Activated CD8-positive, alpha-beta T cell treated with anti-CD3 and anti-CD28 coated beads for 36 hours (primary cell): ENCODE measurements at regions not wholly inside any gene's neighbourhood (a gene's known extent, or its start where the extent isn't known, plus 50 kb on each side); places are given as distances from the start of the nearest gene placed in this dataset.

Experiments
- ATAC-seq: fragments of 200-7000 bp; cut with Tn5 transposase; one replicate; pipeline ENCODE4 v1.10.0; 2021; ENCODE audit warnings: mild to moderate bottlenecking, moderate library complexity
- CTCF ChIA-PET: fragments of 350-600 bp; sonication (Branson Sonifier 250); formaldehyde crosslinking; loops from one replicate; lab custom pipeline; 2021; ENCODE audit warnings: antibody characterized with exemption; lab: Charles Lee
- POLR2A ChIA-PET: fragments of 350-600 bp; sonication (Branson Sonifier 250); formaldehyde crosslinking; loops from one replicate; lab custom pipeline; 2021; ENCODE audit warnings: antibody characterized with exemption; lab: Charles Lee
- DNase-seq: peaks from one replicate; pipeline ENCODE4 v3.0.0-alpha.2; 2020
- H3K27ac Mint-ChIP-seq: one replicate; pipeline ENCODE4 v1.8.0; 2021; ENCODE audit warnings: mild to moderate bottlenecking, mixed read lengths
- H3K27me3 Mint-ChIP-seq: one replicate; pipeline ENCODE4 v1.8.0; 2021; ENCODE audit warnings: mixed read lengths
- H3K36me3 Mint-ChIP-seq: one replicate; pipeline ENCODE4 v1.8.0; 2021; ENCODE audit warnings: low read depth, mixed read lengths
- H3K4me1 Mint-ChIP-seq: one replicate; pipeline ENCODE4 v1.8.0; 2021; ENCODE audit warnings: low read depth, mixed read lengths
- H3K4me3 Mint-ChIP-seq: one replicate; pipeline ENCODE4 v1.8.0; 2021; ENCODE audit warnings: mild to moderate bottlenecking, moderate library complexity, mixed read lengths
- H3K9me3 Mint-ChIP-seq: one replicate; pipeline ENCODE4 v1.8.0; 2021; ENCODE audit warnings: mixed read lengths
- intact Hi-C: fragments of 100-400 bp; cut with micrococcal nuclease; formaldehyde crosslinking; loops from one replicate; pipeline ENCODE4 v1.10.0; 2022
- TF ChIP-seq, protein P1 (sequence below): fragments of 200-600 bp; IDR thresholded peaks from one replicate; pipeline ENCODE4 v1.8.0; 2022; ENCODE audit warnings: antibody characterized with exemption, mild to moderate bottlenecking

DNA sequence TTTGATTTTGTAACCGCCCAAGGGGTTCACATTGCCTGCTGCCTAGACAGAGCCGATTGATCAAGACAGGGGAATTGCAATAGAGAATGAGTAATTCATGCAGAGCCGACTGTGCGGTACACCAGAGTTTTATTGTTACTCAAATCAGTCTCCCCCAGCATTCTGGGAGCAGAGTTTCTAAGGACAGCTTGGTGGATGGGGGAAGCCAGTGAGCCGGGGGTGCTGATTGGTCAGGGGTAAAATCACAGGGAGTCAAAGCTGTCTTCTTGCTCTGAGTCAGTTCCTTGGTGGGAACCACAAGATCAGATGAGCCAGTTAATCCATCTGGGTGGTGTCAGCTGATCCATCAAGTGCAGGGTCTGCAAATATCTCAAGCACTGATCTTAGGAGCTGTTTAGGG, 60.0 kb upstream of the EZR start:
- H3K4me1 Mint-ChIP-seq = peaks cover 12% of the 10 kb centered on the region
- TF ChIP-seq, protein P1, sequence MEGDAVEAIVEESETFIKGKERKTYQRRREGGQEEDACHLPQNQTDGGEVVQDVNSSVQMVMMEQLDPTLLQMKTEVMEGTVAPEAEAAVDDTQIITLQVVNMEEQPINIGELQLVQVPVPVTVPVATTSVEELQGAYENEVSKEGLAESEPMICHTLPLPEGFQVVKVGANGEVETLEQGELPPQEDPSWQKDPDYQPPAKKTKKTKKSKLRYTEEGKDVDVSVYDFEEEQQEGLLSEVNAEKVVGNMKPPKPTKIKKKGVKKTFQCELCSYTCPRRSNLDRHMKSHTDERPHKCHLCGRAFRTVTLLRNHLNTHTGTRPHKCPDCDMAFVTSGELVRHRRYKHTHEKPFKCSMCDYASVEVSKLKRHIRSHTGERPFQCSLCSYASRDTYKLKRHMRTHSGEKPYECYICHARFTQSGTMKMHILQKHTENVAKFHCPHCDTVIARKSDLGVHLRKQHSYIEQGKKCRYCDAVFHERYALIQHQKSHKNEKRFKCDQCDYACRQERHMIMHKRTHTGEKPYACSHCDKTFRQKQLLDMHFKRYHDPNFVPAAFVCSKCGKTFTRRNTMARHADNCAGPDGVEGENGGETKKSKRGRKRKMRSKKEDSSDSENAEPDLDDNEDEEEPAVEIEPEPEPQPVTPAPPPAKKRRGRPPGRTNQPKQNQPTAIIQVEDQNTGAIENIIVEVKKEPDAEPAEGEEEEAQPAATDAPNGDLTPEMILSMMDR = no peak
- H3K36me3 Mint-ChIP-seq = peaks cover 3% of the 10 kb centered on the region
- ATAC-seq = peak; percentile 98
- peak; percentile 83 for DNase-seq
- CTCF ChIA-PET = interaction anchor here (1.0 to 1.4 kb wide), 3 partner anchors 9 to 87 kb away, joined by 3 to 7 read pairs (median 4); no protein-coding TSS in a partner anchor
- H3K9me3 Mint-ChIP-seq = peaks cover 6% of the 10 kb centered on the region
- POLR2A ChIA-PET = interaction anchor here (1.1 to 1.4 kb wide), 2 partner anchors 9 to 65 kb away, joined by 4 to 6 read pairs; no protein-coding TSS in a partner anchor
- H3K27ac Mint-ChIP-seq = no peak overlapping the region
- no peak overlapping the region for H3K4me3 Mint-ChIP-seq
- intact Hi-C loops = no loop called here
- no peaks in the 10 kb centered on the region for H3K27me3 Mint-ChIP-seq

DNA sequence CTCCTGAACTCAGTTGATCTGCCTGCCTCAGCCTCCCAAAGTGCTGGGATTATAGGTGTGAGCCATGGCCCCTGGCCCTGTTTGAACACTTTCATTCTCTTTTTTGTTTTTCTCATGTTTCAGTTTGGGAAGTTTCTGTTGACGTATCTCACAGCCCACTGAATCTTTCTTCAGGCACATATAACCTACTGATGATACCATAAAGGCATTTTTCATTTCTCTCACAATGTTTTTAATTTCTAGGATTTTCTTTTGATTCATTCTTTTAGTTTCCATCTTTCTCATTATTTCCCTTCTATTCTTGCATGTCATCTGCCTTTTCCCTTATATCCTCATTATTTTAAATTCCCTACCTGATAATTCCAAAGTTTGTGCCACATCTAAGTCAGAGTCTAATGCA, 58.5 kb upstream of the EZR start:
- H3K4me1 Mint-ChIP-seq = peaks cover 12% of the 10 kb centered on the region
- peaks cover 6% of the 10 kb centered on the region for H3K9me3 Mint-ChIP-seq
- intact Hi-C loops = no loop called here
- DNase-seq (no peak), ATAC-seq (no peak)
- no peaks in the 10 kb centered on the region for H3K27me3 Mint-ChIP-seq
- TF ChIP-seq, protein P1 = no peak
- H3K36me3 Mint-ChIP-seq = peaks cover 3% of the 10 kb centered on the region
- no peak overlapping the region for H3K4me3 Mint-ChIP-seq
- H3K27ac Mint-ChIP-seq = no peak overlapping the region
- CTCF ChIA-PET = no interaction called here
- POLR2A ChIA-PET = no interaction called here

DNA sequence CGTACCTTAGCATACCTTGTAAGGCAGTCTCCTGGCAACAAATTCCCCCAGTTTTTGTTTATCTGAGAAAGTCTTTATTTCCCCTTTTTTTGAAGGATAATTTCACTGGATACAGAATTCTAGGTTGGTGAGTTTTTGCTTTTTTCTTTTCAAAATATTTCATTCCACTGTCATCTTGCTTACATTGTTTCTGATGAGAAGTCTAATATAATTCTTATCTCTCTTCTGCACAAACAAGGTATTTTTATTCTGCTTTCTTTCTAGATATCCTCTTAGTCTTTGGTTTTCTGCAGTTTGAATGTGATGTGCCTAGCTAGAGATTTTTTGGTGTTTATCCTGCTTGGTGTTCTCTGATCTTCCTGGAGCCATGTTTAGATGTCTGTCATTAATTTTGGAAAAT, 57.7 kb upstream of the EZR start:
- H3K27me3 Mint-ChIP-seq = no peaks in the 10 kb centered on the region
- H3K4me1 Mint-ChIP-seq = peaks cover 12% of the 10 kb centered on the region
- ChIA-PET POLR2A (no interaction called here), CTCF (no interaction called here)
- H3K27ac Mint-ChIP-seq = no peak overlapping the region
- TF ChIP-seq, protein P1 = no peak
- peaks cover 3% of the 10 kb centered on the region for H3K36me3 Mint-ChIP-seq
- DNase-seq (no peak), ATAC-seq (no peak)
- peaks cover 6% of the 10 kb centered on the region for H3K9me3 Mint-ChIP-seq
- no peak overlapping the region for H3K4me3 Mint-ChIP-seq
- intact Hi-C loops = no loop called here

DNA sequence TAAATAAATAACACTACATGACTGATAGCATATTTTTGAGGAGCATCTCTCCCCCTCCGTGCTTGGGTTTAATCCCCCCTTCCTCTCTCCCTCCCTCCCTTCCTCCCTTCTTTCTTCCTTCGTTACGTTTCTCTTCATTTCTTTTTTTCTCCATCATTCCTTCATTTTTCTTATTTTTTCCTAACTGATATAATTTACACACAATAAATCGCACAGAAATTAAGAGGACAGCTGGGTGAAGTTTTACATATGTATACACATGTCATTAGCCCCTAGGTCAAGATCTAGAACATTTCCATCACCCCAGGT, 51.4 kb upstream of the EZR start:
- intact Hi-C loops = loop anchor here (5.0 kb wide), 1 partner anchor 47 kb away; no protein-coding TSS in a partner anchor
- H3K4me1 Mint-ChIP-seq = peaks cover 35% of the 10 kb centered on the region
- peak overlapping the region; percentile 99 for H3K27ac Mint-ChIP-seq
- CTCF ChIA-PET = interaction anchor here (0.9 to 2.4 kb wide), 4 partner anchors 8 to 224 kb away, joined by 3 to 9 read pairs (median 5); partner anchors contain the start of gene EZR
- ATAC-seq (no peak), DNase-seq (no peak)
- H3K4me3 Mint-ChIP-seq = peak overlapping the region; percentile 74
- H3K36me3 Mint-ChIP-seq = peaks cover 5% of the 10 kb centered on the region
- POLR2A ChIA-PET = interaction anchor here (0.7 to 2.9 kb wide), 11 partner anchors 9 to 259 kb away, joined by 3 to 18 read pairs (median 6); partner anchors contain the start of gene EZR
- TF ChIP-seq, protein P1 = no peak
- H3K9me3 Mint-ChIP-seq = peaks cover 3% of the 10 kb centered on the region
- no peaks in the 10 kb centered on the region for H3K27me3 Mint-ChIP-seq

DNA sequence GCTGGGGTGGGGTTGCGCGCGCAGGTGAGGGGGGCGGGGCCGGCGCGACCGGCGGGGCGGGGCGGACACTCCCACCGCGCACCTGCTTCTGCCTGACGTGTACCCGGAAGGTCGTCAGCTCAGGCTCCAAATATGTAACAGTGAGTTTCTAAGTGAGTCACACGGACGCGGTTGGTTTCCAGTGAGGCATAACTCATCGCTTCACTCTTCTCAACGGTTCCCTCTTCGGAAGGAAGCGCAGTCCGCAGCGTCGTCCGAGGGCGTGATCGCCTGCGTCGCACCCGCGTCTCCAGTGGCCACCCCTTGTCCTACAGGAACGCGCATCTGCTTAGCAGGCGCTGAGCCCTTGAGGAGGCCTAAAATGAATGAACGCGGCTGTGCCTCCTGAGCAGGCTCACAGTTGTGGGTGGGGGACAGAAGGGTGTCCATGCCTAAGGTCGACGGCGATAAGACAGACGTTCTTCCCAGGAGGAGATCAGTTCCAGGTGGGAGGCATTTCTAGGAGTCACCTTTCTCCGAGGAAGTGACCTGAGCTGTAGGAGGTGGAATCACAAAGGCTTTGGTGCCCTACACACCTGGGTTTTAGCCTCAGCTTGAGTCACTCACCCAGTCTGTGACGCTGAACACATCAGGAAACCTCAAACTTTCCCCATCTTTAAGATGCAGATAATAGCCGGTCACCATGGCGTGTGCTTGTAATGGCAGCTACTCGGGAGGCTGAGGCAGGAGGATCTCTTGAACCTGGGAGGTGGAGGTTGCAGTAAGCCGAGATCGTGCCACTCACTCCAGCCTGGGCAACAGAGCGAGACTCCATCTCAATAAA, 50.9 kb upstream of the EZR start:
- peak; percentile 97 for DNase-seq
- Mint-ChIP-seq H3K27ac (peak overlapping the region; percentile 99), H3K36me3 (peaks cover 5% of the 10 kb centered on the region), H3K4me3 (peak overlapping the region; percentile 74), H3K4me1 (peaks cover 35% of the 10 kb centered on the region), H3K9me3 (peaks cover 3% of the 10 kb centered on the region), H3K27me3 (no peaks in the 10 kb centered on the region)
- ATAC-seq = peak; percentile 86
- CTCF ChIA-PET = interaction anchor here (0.7 to 2.4 kb wide), 12 partner anchors 9 to 223 kb away, joined by 3 to 19 read pairs (median 3); partner anchors contain the start of gene EZR
- TF ChIP-seq, protein P1 = no peak
- intact Hi-C loops = loop anchor here (5.0 kb wide), 2 partner anchors 47 to 53 kb away; partner anchors contain the start of gene EZR
- POLR2A ChIA-PET = interaction anchor here (0.6 to 2.9 kb wide), 24 partner anchors 9 to 237 kb away, joined by 3 to 18 read pairs (median 5); partner anchors contain the start of genes EZR and RSPH3
